Lower lobe of right lung (tissue), 2 donors: ENCODE measurements at regions not wholly inside any gene's neighbourhood (a gene's known extent, or its start where the extent isn't known, plus 50 kb on each side); places are given as distances from the start of the nearest gene placed in this dataset.

ENCODE experiments used
- ATAC-seq, 2 donors: fragments of 200-7000 bp; cut with Tn5 transposase; one replicate each; pipeline ENCODE4 v1.9.1; 2020 to 2022; ENCODE audit warnings: mild to moderate bottlenecking in 2 of 2, moderate library complexity in 2 of 2
- DNase-seq: peaks from one replicate; pipeline ENCODE4 v3.0.0-alpha.2; 2020
- H3K27ac ChIP-seq: fragments of 200-600 bp; one replicate; pipeline ENCODE4 v1.8.0; 2022
- H3K27me3 ChIP-seq: fragments of 200-600 bp; one replicate; pipeline ENCODE4 v1.8.0; 2022; ENCODE audit warnings: low read depth
- H3K36me3 ChIP-seq: fragments of 200-600 bp; one replicate; pipeline ENCODE4 v1.8.0; 2022; ENCODE audit warnings: mild to moderate bottlenecking
- H3K4me1 ChIP-seq: fragments of 200-600 bp; one replicate; pipeline ENCODE4 v1.8.0; 2022
- H3K4me3 ChIP-seq: fragments of 200-600 bp; one replicate; pipeline ENCODE4 v1.8.0; 2022; ENCODE audit warnings: mild to moderate bottlenecking
- H3K9me3 ChIP-seq: fragments of 200-600 bp; one replicate; pipeline ENCODE4 v1.8.0; 2022
- intact Hi-C: fragments of 100-400 bp; cut with DNase I; formaldehyde crosslinking; loops from one replicate; pipeline ENCODE4 v1.11.0; 2022
- TF ChIP-seq, protein P1 (sequence below): fragments of 200-600 bp; IDR thresholded peaks from one replicate; pipeline ENCODE4 v1.8.0; 2022; ENCODE audit warnings: antibody characterized with exemption, mild to moderate bottlenecking
- donor health status: DM: no; HTN: yes; CAD: no; lungs with severe emphysema.

DNA sequence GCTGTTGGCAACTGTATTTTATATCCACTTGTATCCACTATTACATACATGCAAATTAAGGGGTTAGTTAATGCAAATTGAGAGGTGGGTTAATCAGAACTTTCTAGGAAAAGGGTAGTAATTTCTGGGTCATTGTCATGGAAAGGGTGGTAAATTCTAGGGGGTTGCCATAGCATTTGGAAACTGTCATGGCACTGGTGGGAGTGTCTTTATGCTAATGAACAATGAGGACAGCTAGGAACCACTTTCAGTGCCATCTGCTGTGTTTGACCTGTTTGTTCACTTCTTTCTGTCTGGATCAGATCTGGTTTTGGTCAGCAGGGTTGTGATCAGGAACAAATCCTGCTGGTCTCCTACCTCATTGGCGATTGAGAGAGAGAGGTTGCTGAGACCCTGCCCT, 283.3 kb upstream of the PRKCQ start:
- no peak overlapping the region for H3K27ac ChIP-seq
- H3K4me1 ChIP-seq, result no peaks in the 10 kb centered on the region
- ATAC-seq (no peak), DNase-seq (no peak)
- no peaks in the 10 kb centered on the region for H3K36me3 ChIP-seq
- TF ChIP-seq, protein P1, sequence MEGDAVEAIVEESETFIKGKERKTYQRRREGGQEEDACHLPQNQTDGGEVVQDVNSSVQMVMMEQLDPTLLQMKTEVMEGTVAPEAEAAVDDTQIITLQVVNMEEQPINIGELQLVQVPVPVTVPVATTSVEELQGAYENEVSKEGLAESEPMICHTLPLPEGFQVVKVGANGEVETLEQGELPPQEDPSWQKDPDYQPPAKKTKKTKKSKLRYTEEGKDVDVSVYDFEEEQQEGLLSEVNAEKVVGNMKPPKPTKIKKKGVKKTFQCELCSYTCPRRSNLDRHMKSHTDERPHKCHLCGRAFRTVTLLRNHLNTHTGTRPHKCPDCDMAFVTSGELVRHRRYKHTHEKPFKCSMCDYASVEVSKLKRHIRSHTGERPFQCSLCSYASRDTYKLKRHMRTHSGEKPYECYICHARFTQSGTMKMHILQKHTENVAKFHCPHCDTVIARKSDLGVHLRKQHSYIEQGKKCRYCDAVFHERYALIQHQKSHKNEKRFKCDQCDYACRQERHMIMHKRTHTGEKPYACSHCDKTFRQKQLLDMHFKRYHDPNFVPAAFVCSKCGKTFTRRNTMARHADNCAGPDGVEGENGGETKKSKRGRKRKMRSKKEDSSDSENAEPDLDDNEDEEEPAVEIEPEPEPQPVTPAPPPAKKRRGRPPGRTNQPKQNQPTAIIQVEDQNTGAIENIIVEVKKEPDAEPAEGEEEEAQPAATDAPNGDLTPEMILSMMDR, result no peak
- H3K9me3 ChIP-seq, result no peaks in the 10 kb centered on the region
- H3K4me3 ChIP-seq, result no peak overlapping the region
- H3K27me3 ChIP-seq, result no peaks in the 10 kb centered on the region
- intact Hi-C loops, result no loop called here

DNA sequence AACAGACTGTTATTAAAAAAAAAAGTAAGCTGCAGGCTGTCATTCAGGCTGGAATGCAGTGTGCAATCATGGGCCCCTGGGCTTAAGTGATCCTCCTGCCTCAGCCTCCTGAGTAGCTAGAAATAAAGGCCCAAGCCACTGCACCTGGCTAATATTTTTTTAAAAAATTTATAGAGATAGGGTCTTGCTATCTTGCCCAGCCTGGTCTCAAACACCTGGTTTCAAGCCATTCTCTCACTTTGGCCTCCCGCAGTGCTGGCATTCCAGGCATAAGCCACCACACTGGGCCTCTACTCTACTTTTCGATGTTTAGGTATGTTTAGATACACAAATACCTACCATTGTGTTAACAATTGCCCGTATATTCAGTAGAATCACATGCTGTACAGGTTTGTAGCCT, 270.4 kb upstream of the PRKCQ start:
- TF ChIP-seq, protein P1, result no peak
- no peak overlapping the region for H3K27ac ChIP-seq
- no peaks in the 10 kb centered on the region for H3K27me3 ChIP-seq
- H3K36me3 ChIP-seq, result no peaks in the 10 kb centered on the region
- no peak for DNase-seq
- intact Hi-C loops, result no loop called here
- H3K4me3 ChIP-seq, result no peak overlapping the region
- no peaks in the 10 kb centered on the region for H3K4me1 ChIP-seq
- ATAC-seq, result no peak
- H3K9me3 ChIP-seq, result no peaks in the 10 kb centered on the region

DNA sequence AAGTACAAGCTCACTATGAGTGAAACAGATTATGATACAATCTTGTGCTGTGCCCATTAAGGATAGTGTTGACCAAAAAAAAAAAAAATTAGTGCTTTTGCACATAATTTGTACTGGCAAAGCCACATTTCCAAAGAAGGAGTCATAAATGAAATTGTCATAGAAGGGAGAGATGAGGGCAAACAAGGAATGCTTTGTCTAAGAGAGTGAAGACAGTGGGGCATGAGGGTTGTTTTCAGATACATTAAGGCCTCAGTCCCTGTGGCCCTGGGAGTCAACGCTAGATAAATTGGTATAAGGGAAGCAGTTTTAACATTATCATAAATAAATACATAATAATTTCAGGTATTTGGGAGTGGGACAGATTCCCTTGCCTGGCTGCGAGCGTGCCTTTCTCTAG, 267.5 kb upstream of the PRKCQ start:
- DNase-seq, result no peak
- no peaks in the 10 kb centered on the region for H3K4me1 ChIP-seq
- no peak overlapping the region for H3K4me3 ChIP-seq
- intact Hi-C loops, result no loop called here
- H3K27me3 ChIP-seq, result no peaks in the 10 kb centered on the region
- TF ChIP-seq, protein P1, result no peak
- H3K9me3 ChIP-seq, result no peaks in the 10 kb centered on the region
- no peak for ATAC-seq
- no peaks in the 10 kb centered on the region for H3K36me3 ChIP-seq
- H3K27ac ChIP-seq, result no peak overlapping the region

DNA sequence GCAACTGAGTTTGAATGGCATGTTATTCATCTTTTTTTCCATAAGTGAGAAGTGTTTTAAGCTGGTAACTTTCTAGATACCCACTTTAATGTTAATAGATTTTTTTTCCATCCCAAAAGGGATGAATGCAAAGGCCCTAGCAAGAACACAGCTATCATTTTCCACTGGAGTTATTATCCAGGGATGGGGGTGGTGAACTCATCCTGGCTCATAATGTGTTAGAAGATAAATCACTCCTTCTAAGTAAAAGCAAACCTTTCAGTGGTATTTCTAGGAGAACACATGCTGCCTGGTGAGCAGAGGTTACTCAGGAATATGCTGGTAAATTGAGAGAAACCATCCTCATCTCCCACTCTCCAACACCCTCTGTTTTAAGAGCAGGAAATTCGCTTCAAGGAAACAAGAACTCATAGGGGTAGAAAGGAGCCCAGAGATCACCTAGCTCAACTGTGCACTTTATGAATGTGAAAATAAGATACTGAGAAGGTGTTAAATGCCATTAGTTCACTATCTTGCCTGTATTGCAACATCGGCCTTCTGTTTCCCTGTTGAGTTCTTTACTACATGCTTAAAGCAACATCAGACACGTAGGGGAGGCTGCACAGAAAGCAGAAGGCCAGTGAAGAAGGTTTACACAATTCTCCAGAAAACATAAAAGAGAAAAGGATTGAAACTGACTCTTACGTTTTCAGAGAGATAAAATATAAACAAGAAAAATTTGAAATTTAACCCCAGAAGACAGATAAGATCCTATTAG, 264.0 kb upstream of the PRKCQ start:
- no peak for DNase-seq
- intact Hi-C loops, result no loop called here

DNA sequence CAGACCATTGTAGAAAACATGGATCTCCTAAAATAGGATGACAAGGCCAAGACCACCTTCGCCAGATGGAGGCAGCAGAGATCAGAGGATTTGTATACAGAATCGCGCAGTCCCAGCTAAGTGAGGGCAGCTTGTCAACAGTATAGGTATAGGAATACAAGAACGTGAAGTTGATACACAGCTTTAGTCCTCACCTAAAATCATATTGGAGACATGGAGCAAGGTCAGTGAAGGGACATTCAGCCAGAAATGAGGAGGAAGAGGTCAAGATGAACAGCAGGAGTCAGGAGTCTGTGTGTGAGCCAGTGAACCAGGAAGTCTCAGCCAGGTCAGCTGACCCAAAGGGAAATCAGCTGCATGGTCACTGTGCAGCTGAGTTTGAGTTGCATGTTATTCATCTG, 263.4 kb upstream of the PRKCQ start:
- H3K27ac ChIP-seq, result no peak overlapping the region
- H3K27me3 ChIP-seq, result no peaks in the 10 kb centered on the region
- H3K36me3 ChIP-seq, result no peaks in the 10 kb centered on the region
- intact Hi-C loops, result no loop called here
- H3K4me3 ChIP-seq, result no peak overlapping the region
- H3K4me1 ChIP-seq, result no peaks in the 10 kb centered on the region
- TF ChIP-seq, protein P1, result peak; percentile 8
- no peak for DNase-seq
- no peaks in the 10 kb centered on the region for H3K9me3 ChIP-seq
- ATAC-seq, result peak; percentile 41 to 51

More for the DNA sequence above, 264.0 kb upstream of the PRKCQ start:
- Histone ChIP-seq H3K4me1 (no peaks in the 10 kb centered on the region), H3K27ac (no peak overlapping the region), H3K36me3 (no peaks in the 10 kb centered on the region), H3K27me3 (no peaks in the 10 kb centered on the region), H3K4me3 (no peak overlapping the region), H3K9me3 (no peaks in the 10 kb centered on the region)
- TF ChIP-seq, protein P1, result no peak
- peak in 1 of 2 donors; percentile 44 for ATAC-seq
